Activated CD4-positive, alpha-beta memory T cell treated with anti-CD3 and anti-CD28 coated beads, Interleukin-2, amount 10 ng/mL, durations not matched to agents 7 days and 5 days (primary cell): ENCODE measurements at regions not wholly inside any gene's neighbourhood (a gene's known extent, or its start where the extent isn't known, plus 50 kb on each side); places are given as distances from the start of the nearest gene placed in this dataset.

ENCODE experiments used
- CTCF ChIA-PET: fragments of 350-600 bp; sonication (Branson Sonifier 250); formaldehyde crosslinking; loops from one replicate; lab custom pipeline; 2021; ENCODE audit warnings: antibody characterized with exemption, inconsistent platforms; lab: Charles Lee
- POLR2A ChIA-PET: fragments of 350-600 bp; sonication (Branson Sonifier 250); formaldehyde crosslinking; loops from one replicate; lab custom pipeline; 2021; ENCODE audit warnings: antibody characterized with exemption; lab: Charles Lee
- DNase-seq: peaks from one replicate; pipeline ENCODE4 v3.0.0-alpha.2; 2020
- H3K27ac Mint-ChIP-seq: one replicate; pipeline ENCODE4 v1.8.0; 2021; ENCODE audit warnings: mild to moderate bottlenecking, mixed read lengths
- H3K27me3 Mint-ChIP-seq: one replicate; pipeline ENCODE4 v1.8.0; 2021; ENCODE audit warnings: mixed read lengths
- H3K36me3 Mint-ChIP-seq: one replicate; pipeline ENCODE4 v1.8.0; 2021; ENCODE audit warnings: low read depth, mixed read lengths
- H3K4me1 Mint-ChIP-seq: one replicate; pipeline ENCODE4 v1.8.0; 2021; ENCODE audit warnings: mixed read lengths
- H3K4me3 Mint-ChIP-seq: one replicate; pipeline ENCODE4 v1.8.0; 2021; ENCODE audit warnings: mild to moderate bottlenecking, mixed read lengths
- H3K9me3 Mint-ChIP-seq: one replicate; pipeline ENCODE4 v1.8.0; 2021; ENCODE audit warnings: mixed read lengths

GRCh38 chr3:65202395-65202794 is 514.6 kb upstream of the ADAMTS9 start:
- ChIA-PET POLR2A (no interaction called here), CTCF (no interaction called here)
- no peak for DNase-seq
- no peak overlapping the region for H3K4me3 Mint-ChIP-seq
- peaks cover 21% of the 10 kb centered on the region for H3K9me3 Mint-ChIP-seq
- H3K36me3 Mint-ChIP-seq: no peaks in the 10 kb centered on the region
- no peak overlapping the region for H3K27ac Mint-ChIP-seq
- no peaks in the 10 kb centered on the region for H3K27me3 Mint-ChIP-seq
- H3K4me1 Mint-ChIP-seq: no peaks in the 10 kb centered on the region

GRCh38 chr3:65201926-65202325 is 514.1 kb upstream of the ADAMTS9 start:
- Mint-ChIP-seq H3K4me3 (no peak overlapping the region), H3K27me3 (no peaks in the 10 kb centered on the region), H3K4me1 (no peaks in the 10 kb centered on the region), H3K36me3 (no peaks in the 10 kb centered on the region), H3K27ac (no peak overlapping the region), H3K9me3 (peaks cover 21% of the 10 kb centered on the region)
- ChIA-PET POLR2A (no interaction called here), CTCF (no interaction called here)
- DNase-seq: no peak

DNA sequence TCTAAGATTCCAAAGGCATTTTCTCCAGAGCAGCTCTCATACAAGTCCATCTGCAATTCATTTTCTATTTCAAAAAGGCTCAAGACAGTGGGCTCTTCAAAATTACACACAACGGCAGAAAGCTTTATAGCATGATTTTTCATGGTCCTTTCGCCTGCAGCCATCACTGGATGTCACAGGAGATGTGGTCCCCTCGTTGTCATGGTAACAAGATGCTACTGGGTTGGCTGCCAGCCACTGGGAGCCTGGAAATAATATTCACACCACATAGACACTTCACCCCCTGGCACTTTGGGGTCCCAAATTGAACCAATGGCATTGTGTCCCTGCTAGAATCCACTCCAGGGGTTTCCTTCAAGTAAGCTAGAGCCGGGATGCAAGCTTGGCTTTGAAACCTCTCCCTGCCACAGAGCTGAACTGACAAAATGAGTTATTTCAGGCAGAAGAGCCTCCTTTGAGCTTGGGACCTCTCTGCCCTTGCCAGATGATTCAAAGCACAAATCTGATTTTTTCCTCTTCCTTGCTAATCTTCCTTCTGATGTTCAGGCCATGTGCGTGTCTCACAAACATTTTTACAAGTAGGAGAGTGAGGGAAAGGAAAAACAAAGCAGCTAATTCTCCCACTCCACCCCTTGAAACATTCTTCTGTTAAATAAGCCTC is 512.6 kb upstream of the ADAMTS9 start:
- ChIA-PET POLR2A (no interaction called here), CTCF (no interaction called here)
- H3K36me3 Mint-ChIP-seq: no peaks in the 10 kb centered on the region
- H3K27me3 Mint-ChIP-seq: no peaks in the 10 kb centered on the region
- DNase-seq: no peak
- H3K4me3 Mint-ChIP-seq: no peak overlapping the region
- H3K9me3 Mint-ChIP-seq: peaks cover 19% of the 10 kb centered on the region
- H3K27ac Mint-ChIP-seq: no peak overlapping the region
- H3K4me1 Mint-ChIP-seq: no peaks in the 10 kb centered on the region

DNA sequence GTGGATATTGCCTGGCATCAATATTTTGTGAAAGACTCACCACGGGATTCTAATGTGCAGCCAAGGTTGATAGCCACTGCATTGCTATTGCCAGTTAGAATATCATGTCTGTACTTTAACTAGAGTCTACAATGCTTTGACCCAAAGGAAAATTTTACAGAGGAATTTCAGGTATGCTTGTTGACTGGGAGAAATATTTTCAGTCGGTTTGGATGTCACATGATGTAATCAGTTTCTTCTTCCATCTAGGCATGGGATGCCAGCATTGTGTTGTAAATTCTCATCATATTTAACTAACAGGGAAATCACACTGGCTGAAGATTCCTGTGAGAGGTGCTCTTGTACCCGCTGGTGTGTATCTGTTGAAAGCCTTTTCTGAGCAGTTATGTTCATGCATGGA is 508.9 kb upstream of the ADAMTS9 start:
- no peaks in the 10 kb centered on the region for H3K27me3 Mint-ChIP-seq
- H3K4me3 Mint-ChIP-seq: no peak overlapping the region
- no peak for DNase-seq
- ChIA-PET POLR2A (no interaction called here), CTCF (no interaction called here)
- no peaks in the 10 kb centered on the region for H3K4me1 Mint-ChIP-seq
- H3K27ac Mint-ChIP-seq: no peak overlapping the region
- H3K36me3 Mint-ChIP-seq: no peaks in the 10 kb centered on the region
- peaks cover 16% of the 10 kb centered on the region for H3K9me3 Mint-ChIP-seq

- Mint-ChIP-seq H3K4me1 (no peaks in the 10 kb centered on the region), H3K4me3 (no peak overlapping the region), H3K27me3 (no peaks in the 10 kb centered on the region), H3K36me3 (no peaks in the 10 kb centered on the region), H3K9me3 (peaks cover 14% of the 10 kb centered on the region), H3K27ac (no peak overlapping the region)
- ChIA-PET CTCF (no interaction called here), POLR2A (no interaction called here)
- DNase-seq: no peak
These were observed 507.6 kb upstream of the ADAMTS9 start for GRCh38 chr3:65195211-65196006.

- no peak for DNase-seq
- Mint-ChIP-seq H3K27ac (no peak overlapping the region), H3K9me3 (peaks cover 14% of the 10 kb centered on the region), H3K27me3 (no peaks in the 10 kb centered on the region), H3K36me3 (no peaks in the 10 kb centered on the region), H3K4me3 (no peak overlapping the region), H3K4me1 (no peaks in the 10 kb centered on the region)
- ChIA-PET CTCF (no interaction called here), POLR2A (no interaction called here)
These were observed 506.9 kb upstream of the ADAMTS9 start for GRCh38 chr3:65194744-65195143.

DNA sequence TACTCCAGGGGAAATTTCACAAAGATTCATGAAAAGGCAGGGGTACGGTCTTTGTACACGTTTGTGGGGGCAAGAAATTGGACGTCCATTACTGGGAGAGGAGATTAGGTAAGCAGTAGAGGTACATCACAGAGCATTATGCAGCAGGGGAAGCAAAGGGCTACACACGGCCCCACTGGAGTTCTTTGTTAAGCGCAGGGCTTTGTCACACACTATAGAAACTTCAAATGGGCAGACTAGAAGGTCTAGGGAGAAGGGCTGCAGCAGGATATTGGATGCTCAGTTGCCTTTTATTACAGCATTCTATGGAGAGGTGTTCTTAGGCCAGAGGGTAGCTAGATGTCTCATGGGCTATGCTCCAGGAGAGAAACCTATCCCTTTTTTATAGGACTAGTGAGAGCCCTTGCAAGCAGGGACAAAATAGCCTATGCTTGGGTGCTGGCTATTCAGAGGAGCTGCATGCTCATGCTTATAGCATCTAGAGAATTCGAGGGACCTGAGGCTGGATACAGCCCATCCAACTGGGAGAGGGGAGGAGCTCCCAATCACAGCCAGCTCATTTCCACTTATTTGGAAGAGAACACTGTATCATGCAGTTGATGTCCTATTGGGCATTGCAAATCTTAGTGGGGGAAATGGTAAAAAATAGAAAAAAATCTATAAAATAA is 506.4 kb upstream of the ADAMTS9 start:
- H3K27me3 Mint-ChIP-seq: no peaks in the 10 kb centered on the region
- DNase-seq: no peak
- CTCF ChIA-PET: no interaction called here
- POLR2A ChIA-PET: no interaction called here
- no peak overlapping the region for H3K4me3 Mint-ChIP-seq
- H3K4me1 Mint-ChIP-seq: no peaks in the 10 kb centered on the region
- no peaks in the 10 kb centered on the region for H3K36me3 Mint-ChIP-seq
- no peak overlapping the region for H3K27ac Mint-ChIP-seq
- peaks cover 11% of the 10 kb centered on the region for H3K9me3 Mint-ChIP-seq

- ChIA-PET POLR2A (no interaction called here), CTCF (no interaction called here)
- Mint-ChIP-seq H3K4me3 (no peak overlapping the region), H3K4me1 (no peaks in the 10 kb centered on the region), H3K36me3 (no peaks in the 10 kb centered on the region), H3K9me3 (peaks cover 7% of the 10 kb centered on the region), H3K27ac (no peak overlapping the region), H3K27me3 (no peaks in the 10 kb centered on the region)
- no peak for DNase-seq
These were observed 505.7 kb upstream of the ADAMTS9 start for GRCh38 chr3:65193531-65193930.

DNA sequence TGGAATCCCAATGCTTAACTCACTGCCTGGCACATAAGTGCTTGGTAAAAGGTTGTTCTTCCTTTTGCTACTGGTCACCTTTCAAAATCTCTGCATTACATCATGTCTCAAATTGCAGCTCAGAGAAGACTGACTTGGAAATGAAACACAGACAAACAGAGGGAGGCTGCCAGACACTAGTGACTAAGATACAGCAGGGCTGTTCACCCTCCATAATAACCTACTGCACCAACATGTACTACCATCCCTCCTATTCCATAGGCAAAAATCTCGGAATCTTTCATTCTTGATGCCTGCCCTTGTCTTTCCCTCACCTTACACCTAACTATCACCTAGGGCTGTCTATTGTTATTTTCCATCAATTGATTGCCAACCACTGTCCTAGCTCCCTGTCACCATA is 502.3 kb upstream of the ADAMTS9 start:
- ChIA-PET CTCF (no interaction called here), POLR2A (no interaction called here)
- Mint-ChIP-seq H3K27ac (no peak overlapping the region), H3K4me1 (no peaks in the 10 kb centered on the region), H3K4me3 (no peak overlapping the region), H3K27me3 (no peaks in the 10 kb centered on the region), H3K36me3 (no peaks in the 10 kb centered on the region), H3K9me3 (peaks cover 5% of the 10 kb centered on the region)
- DNase-seq: no peak

- H3K36me3 Mint-ChIP-seq: no peaks in the 10 kb centered on the region
- no peaks in the 10 kb centered on the region for H3K4me1 Mint-ChIP-seq
- H3K27me3 Mint-ChIP-seq: no peaks in the 10 kb centered on the region
- no peak overlapping the region for H3K4me3 Mint-ChIP-seq
- no peak for DNase-seq
- H3K27ac Mint-ChIP-seq: no peak overlapping the region
- ChIA-PET POLR2A (no interaction called here), CTCF (no interaction called here)
- H3K9me3 Mint-ChIP-seq: peaks cover 5% of the 10 kb centered on the region
These were observed 498.5 kb upstream of the ADAMTS9 start for GRCh38 chr3:65186268-65186667.

GRCh38 chr3:65182682-65183081 is 494.9 kb upstream of the ADAMTS9 start:
- H3K9me3 Mint-ChIP-seq: peaks cover 5% of the 10 kb centered on the region
- ChIA-PET POLR2A (no interaction called here), CTCF (no interaction called here)
- H3K4me3 Mint-ChIP-seq: no peak overlapping the region
- no peak overlapping the region for H3K27ac Mint-ChIP-seq
- H3K27me3 Mint-ChIP-seq: no peaks in the 10 kb centered on the region
- no peaks in the 10 kb centered on the region for H3K36me3 Mint-ChIP-seq
- no peak for DNase-seq
- H3K4me1 Mint-ChIP-seq: no peaks in the 10 kb centered on the region

- Mint-ChIP-seq H3K4me3 (no peak overlapping the region), H3K36me3 (no peaks in the 10 kb centered on the region), H3K9me3 (peaks cover 5% of the 10 kb centered on the region), H3K4me1 (no peaks in the 10 kb centered on the region), H3K27ac (no peak overlapping the region), H3K27me3 (no peaks in the 10 kb centered on the region)
- ChIA-PET POLR2A (no interaction called here), CTCF (no interaction called here)
- no peak for DNase-seq
These were observed 494.3 kb upstream of the ADAMTS9 start for GRCh38 chr3:65182085-65182484.

DNA sequence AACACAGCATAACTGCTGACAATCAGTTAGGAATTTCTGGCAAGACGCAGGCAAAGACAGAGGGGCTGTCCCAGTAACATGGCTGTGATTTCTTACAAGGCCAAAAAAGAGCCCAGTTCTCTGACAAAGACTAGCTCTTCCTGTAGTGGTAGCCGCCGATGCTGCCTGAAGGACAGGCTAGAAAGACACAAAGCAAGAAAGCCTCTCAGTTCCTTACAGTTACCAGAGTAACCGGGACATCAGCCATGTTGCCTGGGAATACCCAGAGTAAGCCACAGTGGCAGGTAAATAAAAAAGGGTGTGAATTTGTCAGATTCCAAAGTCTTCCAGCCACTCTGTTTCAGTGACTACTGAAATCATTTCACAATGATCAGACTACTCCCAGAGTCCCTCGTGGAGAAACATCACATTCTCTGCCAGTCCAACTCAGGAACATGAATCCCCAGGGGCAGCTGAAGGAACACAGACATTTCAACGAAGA is 493.6 kb upstream of the ADAMTS9 start:
- Mint-ChIP-seq H3K9me3 (peaks cover 3% of the 10 kb centered on the region), H3K4me3 (no peak overlapping the region), H3K27ac (no peak overlapping the region), H3K36me3 (no peaks in the 10 kb centered on the region), H3K4me1 (no peaks in the 10 kb centered on the region), H3K27me3 (no peaks in the 10 kb centered on the region)
- CTCF ChIA-PET: no interaction called here
- POLR2A ChIA-PET: no interaction called here
- no peak for DNase-seq
